ENCODE measurements at regions not wholly inside any gene's neighbourhood (a gene's known extent, or its start where the extent isn't known, plus 50 kb on each side); places are given as distances from the start of the nearest gene placed in this dataset.
A peak's percentile ranks its signal among the peaks of the same experiment; 100 is the strongest.

DNA sequence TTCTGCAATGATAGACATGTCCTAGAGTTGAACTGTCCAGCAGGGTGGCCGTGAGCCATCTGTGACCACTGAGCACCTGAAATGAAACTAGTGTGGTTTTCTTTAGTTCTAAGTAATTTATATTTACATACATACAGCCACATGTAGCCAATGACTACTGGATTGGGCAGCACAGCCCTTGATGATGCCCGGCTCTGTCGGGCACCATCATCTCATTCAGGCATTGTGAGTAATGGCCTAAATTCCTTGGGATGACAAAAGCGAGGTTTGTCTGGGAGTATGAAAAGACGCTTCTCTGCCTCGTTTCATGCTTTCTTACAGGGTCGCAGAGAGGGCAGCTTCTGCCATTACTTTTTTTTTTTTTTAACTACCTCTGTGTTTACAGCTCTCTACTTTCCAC lies 251.9 kb upstream of the HES1 start:
- Histone ChIP-seq H3K4me1 (ENCODE audit: control insufficient read depth in 1 of 2, insufficient read depth in 2 of 2, low read length in 2 of 2) (peaks cover 3 to 4% of the 10 kb centered on the region in 2 experiments), H3K4me2 (ENCODE audit: low read length) (no peak overlapping the region), H3K4me3 (ENCODE audit: low read depth, low read length) (no peak overlapping the region), H3K79me2 (ENCODE audit: control insufficient read depth, insufficient read depth, low read length, poor library complexity) (no peaks in the 10 kb centered on the region), H4K91ac (ENCODE audit: low read depth, low read length) (no peak overlapping the region), H3K4ac (ENCODE audit: low read depth, low read length) (no peak overlapping the region), H3K14ac (ENCODE audit: low read length) (no peak overlapping the region), H3K18ac (ENCODE audit: low read length) (no peak overlapping the region), H2AK5ac (ENCODE audit: low read length) (no peak overlapping the region), H3K23ac (ENCODE audit: low read length) (no peak overlapping the region), H2BK5ac (ENCODE audit: low read depth, low read length, poor library complexity) (no peak overlapping the region), H3K9me3 (ENCODE audit: insufficient read depth, low read depth, low read length) (peaks cover 3% of the 10 kb centered on the region), H3K9ac (ENCODE audit: low read length) (no peak overlapping the region), H2BK12ac (ENCODE audit: low read length) (no peak overlapping the region), H3K27ac (ENCODE audit: low read depth, low read length) (no peak overlapping the region), H3K27me3 (ENCODE audit: insufficient read depth, low read length) (no peaks in the 10 kb centered on the region), H4K8ac (ENCODE audit: low read depth, low read length) (no peak overlapping the region), H4K12ac (ENCODE audit: low read depth, low read length) (no peak overlapping the region), H3K36me3 (ENCODE audit: control insufficient read depth in 1 of 2, insufficient read depth in 2 of 2, low read length in 2 of 2) (no peaks in the 10 kb centered on the region), H2BK120ac (ENCODE audit: insufficient read depth, low read length, poor library complexity) (no peak overlapping the region), H3K79me1 (ENCODE audit: low read length) (no peaks in the 10 kb centered on the region), H2AFZ (ENCODE audit: insufficient read depth, low read length, poor library complexity) (no peak overlapping the region)
- no CpG with 5 or more reads among the region's 7 CpGs for WGBS (ENCODE audit: extremely low coverage, insufficient coverage, insufficient read length)
- DNase-seq, result no peak

DNA sequence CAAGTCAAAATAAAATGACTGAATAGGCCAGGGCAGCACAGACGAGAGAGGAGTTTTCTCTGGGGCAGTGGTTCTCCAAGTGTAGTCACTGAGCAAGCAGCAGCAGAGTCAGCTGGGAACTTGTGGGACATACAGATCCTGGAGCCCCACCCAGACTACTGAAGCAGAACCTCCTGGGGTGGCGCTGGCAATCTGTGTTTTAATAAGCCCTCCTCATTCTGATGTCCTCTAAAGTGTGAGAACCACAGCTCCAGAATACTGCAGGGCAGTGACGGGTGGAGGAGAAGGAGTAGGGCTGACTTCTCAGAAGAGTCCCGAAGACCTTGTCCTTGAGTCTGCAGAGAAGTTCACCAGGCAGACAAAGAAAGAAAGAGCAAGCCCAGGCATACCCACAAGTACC lies 251.3 kb upstream of the HES1 start:
- Histone ChIP-seq H3K79me2 (ENCODE audit: control insufficient read depth, insufficient read depth, low read length, poor library complexity) (no peaks in the 10 kb centered on the region), H3K36me3 (ENCODE audit: control insufficient read depth in 1 of 2, insufficient read depth in 2 of 2, low read length in 2 of 2) (no peaks in the 10 kb centered on the region), H3K27ac (ENCODE audit: low read depth, low read length) (no peak overlapping the region), H4K12ac (ENCODE audit: low read depth, low read length) (no peak overlapping the region), H3K27me3 (ENCODE audit: insufficient read depth, low read length) (no peaks in the 10 kb centered on the region), H3K9ac (ENCODE audit: low read length) (no peak overlapping the region), H2AFZ (ENCODE audit: insufficient read depth, low read length, poor library complexity) (no peak overlapping the region), H3K9me3 (ENCODE audit: insufficient read depth, low read depth, low read length) (peaks cover 3% of the 10 kb centered on the region), H3K14ac (ENCODE audit: low read length) (no peak overlapping the region), H2AK5ac (ENCODE audit: low read length) (no peak overlapping the region), H3K18ac (ENCODE audit: low read length) (no peak overlapping the region), H3K4me1 (ENCODE audit: control insufficient read depth in 1 of 2, insufficient read depth in 2 of 2, low read length in 2 of 2) (peaks cover 0 to 2% of the 10 kb centered on the region in 2 experiments), H3K4ac (ENCODE audit: low read depth, low read length) (no peak overlapping the region), H2BK120ac (ENCODE audit: insufficient read depth, low read length, poor library complexity) (no peak overlapping the region), H4K91ac (ENCODE audit: low read depth, low read length) (no peak overlapping the region), H2BK12ac (ENCODE audit: low read length) (no peak overlapping the region), H2BK5ac (ENCODE audit: low read depth, low read length, poor library complexity) (no peak overlapping the region), H3K4me2 (ENCODE audit: low read length) (no peak overlapping the region), H3K4me3 (ENCODE audit: low read depth, low read length) (no peak overlapping the region), H3K23ac (ENCODE audit: low read length) (no peak overlapping the region), H3K79me1 (ENCODE audit: low read length) (no peaks in the 10 kb centered on the region), H4K8ac (ENCODE audit: low read depth, low read length) (no peak overlapping the region)
- no peak for DNase-seq
- no CpG with 5 or more reads among the region's 4 CpGs for WGBS (ENCODE audit: extremely low coverage, insufficient coverage, insufficient read length)

DNA sequence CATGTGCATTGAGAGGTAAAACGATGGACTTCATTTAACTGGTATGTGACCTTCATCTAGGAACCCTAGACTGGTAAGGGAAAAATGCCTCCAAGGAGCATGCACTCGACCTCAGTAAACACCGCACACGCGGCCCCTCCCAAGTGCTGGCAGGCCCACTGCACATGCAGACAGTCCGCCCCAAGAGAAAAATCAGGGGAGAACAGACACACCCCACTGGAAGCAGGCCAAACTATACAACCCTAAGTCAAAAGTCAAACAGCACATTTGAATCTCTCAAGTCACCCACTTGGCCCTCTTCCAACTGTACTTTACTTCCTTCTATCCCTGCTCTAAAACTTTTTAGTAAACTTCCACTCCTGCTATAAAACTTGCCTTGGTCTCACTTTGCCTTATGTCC lies 250.1 kb upstream of the HES1 start:
- Histone ChIP-seq H2BK5ac (ENCODE audit: low read depth, low read length, poor library complexity) (no peak overlapping the region), H3K4me3 (ENCODE audit: low read depth, low read length) (no peak overlapping the region), H3K9me3 (ENCODE audit: insufficient read depth, low read depth, low read length) (peaks cover 3% of the 10 kb centered on the region), H3K4ac (ENCODE audit: low read depth, low read length) (no peak overlapping the region), H4K8ac (ENCODE audit: low read depth, low read length) (no peak overlapping the region), H2AK5ac (ENCODE audit: low read length) (no peak overlapping the region), H3K14ac (ENCODE audit: low read length) (no peak overlapping the region), H3K4me2 (ENCODE audit: low read length) (no peak overlapping the region), H2AFZ (ENCODE audit: insufficient read depth, low read length, poor library complexity) (no peak overlapping the region), H3K27me3 (ENCODE audit: insufficient read depth, low read length) (no peaks in the 10 kb centered on the region), H3K27ac (ENCODE audit: low read depth, low read length) (no peak overlapping the region), H2BK12ac (ENCODE audit: low read length) (no peak overlapping the region), H2BK120ac (ENCODE audit: insufficient read depth, low read length, poor library complexity) (no peak overlapping the region), H3K36me3 (ENCODE audit: control insufficient read depth in 1 of 2, insufficient read depth in 2 of 2, low read length in 2 of 2) (no peaks in the 10 kb centered on the region), H3K4me1 (ENCODE audit: control insufficient read depth in 1 of 2, insufficient read depth in 2 of 2, low read length in 2 of 2) (peaks cover 0 to 2% of the 10 kb centered on the region in 2 experiments), H3K79me2 (ENCODE audit: control insufficient read depth, insufficient read depth, low read length, poor library complexity) (no peaks in the 10 kb centered on the region), H3K79me1 (ENCODE audit: low read length) (no peaks in the 10 kb centered on the region), H4K91ac (ENCODE audit: low read depth, low read length) (no peak overlapping the region), H4K12ac (ENCODE audit: low read depth, low read length) (no peak overlapping the region), H3K18ac (ENCODE audit: low read length) (no peak overlapping the region), H3K9ac (ENCODE audit: low read length) (no peak overlapping the region), H3K23ac (ENCODE audit: low read length) (no peak overlapping the region)
- no CpG with 5 or more reads among the region's 6 CpGs for WGBS (ENCODE audit: extremely low coverage, insufficient coverage, insufficient read length)
- no peak for DNase-seq

DNA sequence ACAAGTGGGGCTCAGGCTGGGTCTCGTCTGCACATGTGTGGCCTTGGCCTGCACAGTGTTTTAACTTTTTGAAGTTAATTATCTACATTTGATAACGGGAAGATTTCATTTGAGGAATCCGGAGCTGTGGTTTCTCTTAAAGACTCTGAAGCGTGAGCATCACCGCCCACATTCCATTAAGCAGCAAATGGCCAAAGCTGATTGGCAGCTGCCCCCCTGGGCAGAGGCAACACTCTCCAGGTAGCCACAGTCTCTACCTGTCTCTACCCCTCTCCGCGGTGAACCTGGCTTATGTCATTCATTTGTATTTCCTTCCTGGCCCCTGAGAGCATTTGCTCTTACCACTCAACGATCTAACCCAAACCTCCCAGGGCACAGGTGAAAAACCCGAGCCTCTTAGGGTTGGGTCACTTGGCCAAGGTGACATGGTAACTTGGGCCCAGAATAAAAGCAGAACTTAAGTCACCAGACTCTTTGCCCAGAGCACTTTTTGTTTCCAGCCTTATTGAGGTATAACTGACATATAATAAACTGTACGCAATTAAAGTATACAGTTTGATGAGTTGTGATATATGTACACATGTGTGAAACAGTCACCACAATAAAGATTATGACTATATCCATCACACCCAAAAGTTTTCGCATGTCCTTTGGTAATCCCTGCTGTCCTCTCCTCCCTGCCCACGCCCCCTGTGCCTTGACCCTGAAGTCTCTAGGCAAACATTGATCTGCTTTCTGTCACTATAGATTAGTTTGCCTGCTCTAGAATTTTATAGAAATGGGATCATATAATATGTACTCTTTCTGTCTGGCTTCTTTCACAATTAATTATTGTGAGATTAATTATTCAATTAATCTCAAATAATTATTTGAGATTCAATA lies 245.7 kb upstream of the HES1 start:
- no peak for DNase-seq
- H2AFZ ChIP-seq (ENCODE audit: insufficient read depth, low read length, poor library complexity), result no peak overlapping the region
- H4K8ac ChIP-seq (ENCODE audit: low read depth, low read length), result no peak overlapping the region
- peaks cover 1% of the 10 kb centered on the region for H3K79me1 ChIP-seq (ENCODE audit: low read length)
- H3K27me3 ChIP-seq (ENCODE audit: insufficient read depth, low read length), result no peaks in the 10 kb centered on the region
- H3K9ac ChIP-seq (ENCODE audit: low read length), result no peak overlapping the region
- H3K4me2 ChIP-seq (ENCODE audit: low read length), result no peak overlapping the region
- H3K14ac ChIP-seq (ENCODE audit: low read length), result no peak overlapping the region
- H4K12ac ChIP-seq (ENCODE audit: low read depth, low read length), result no peak overlapping the region
- peak overlapping the region; percentile 35 for H3K4me3 ChIP-seq (ENCODE audit: low read depth, low read length)
- no peaks in the 10 kb centered on the region for H3K79me2 ChIP-seq (ENCODE audit: control insufficient read depth, insufficient read depth, low read length, poor library complexity)
- no peak overlapping the region for H3K4ac ChIP-seq (ENCODE audit: low read depth, low read length)
- no peak overlapping the region for H4K91ac ChIP-seq (ENCODE audit: low read depth, low read length)
- H2BK12ac ChIP-seq (ENCODE audit: low read length), result no peak overlapping the region
- H3K18ac ChIP-seq (ENCODE audit: low read length), result no peak overlapping the region
- no peak overlapping the region for H2BK120ac ChIP-seq (ENCODE audit: insufficient read depth, low read length, poor library complexity)
- no CpG with 5 or more reads among the region's 12 CpGs for WGBS (ENCODE audit: extremely low coverage, insufficient coverage, insufficient read length)
- no peak overlapping the region for H2BK5ac ChIP-seq (ENCODE audit: low read depth, low read length, poor library complexity)
- no peak overlapping the region for H3K27ac ChIP-seq (ENCODE audit: low read depth, low read length)
- H3K36me3 ChIP-seq (ENCODE audit: control insufficient read depth in 1 of 2, insufficient read depth in 2 of 2, low read length in 2 of 2), result no peaks in the 10 kb centered on the region
- no peak overlapping the region for H3K23ac ChIP-seq (ENCODE audit: low read length)
- H3K9me3 ChIP-seq (ENCODE audit: insufficient read depth, low read depth, low read length), result no peaks in the 10 kb centered on the region
- H2AK5ac ChIP-seq (ENCODE audit: low read length), result no peak overlapping the region
- peaks cover 4 to 5% of the 10 kb centered on the region in 2 experiments for H3K4me1 ChIP-seq (ENCODE audit: control insufficient read depth in 1 of 2, insufficient read depth in 2 of 2, low read length in 2 of 2)
